AG09319 (cell line): ENCODE measurements at regions not wholly inside any gene's neighbourhood (a gene's known extent, or its start where the extent isn't known, plus 50 kb on each side); places are given as distances from the start of the nearest gene placed in this dataset.

Source experiments
- DNase-seq: peaks from one replicate; pipeline ENCODE4 v3.0.0-alpha.2; 2010; ENCODE audit warnings: low read depth; ENCODE audit errors: extremely low read depth
- TF ChIP-seq, protein P1 (sequence below): IDR thresholded peaks from 2 replicates; pipeline ENCODE4 v1.5.1; 2011; ENCODE audit warnings: low read depth, mild to moderate bottlenecking, inconsistent platforms, low read length, moderate library complexity

- TF ChIP-seq, protein P1, sequence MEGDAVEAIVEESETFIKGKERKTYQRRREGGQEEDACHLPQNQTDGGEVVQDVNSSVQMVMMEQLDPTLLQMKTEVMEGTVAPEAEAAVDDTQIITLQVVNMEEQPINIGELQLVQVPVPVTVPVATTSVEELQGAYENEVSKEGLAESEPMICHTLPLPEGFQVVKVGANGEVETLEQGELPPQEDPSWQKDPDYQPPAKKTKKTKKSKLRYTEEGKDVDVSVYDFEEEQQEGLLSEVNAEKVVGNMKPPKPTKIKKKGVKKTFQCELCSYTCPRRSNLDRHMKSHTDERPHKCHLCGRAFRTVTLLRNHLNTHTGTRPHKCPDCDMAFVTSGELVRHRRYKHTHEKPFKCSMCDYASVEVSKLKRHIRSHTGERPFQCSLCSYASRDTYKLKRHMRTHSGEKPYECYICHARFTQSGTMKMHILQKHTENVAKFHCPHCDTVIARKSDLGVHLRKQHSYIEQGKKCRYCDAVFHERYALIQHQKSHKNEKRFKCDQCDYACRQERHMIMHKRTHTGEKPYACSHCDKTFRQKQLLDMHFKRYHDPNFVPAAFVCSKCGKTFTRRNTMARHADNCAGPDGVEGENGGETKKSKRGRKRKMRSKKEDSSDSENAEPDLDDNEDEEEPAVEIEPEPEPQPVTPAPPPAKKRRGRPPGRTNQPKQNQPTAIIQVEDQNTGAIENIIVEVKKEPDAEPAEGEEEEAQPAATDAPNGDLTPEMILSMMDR: no peak
- DNase-seq: no peak
These were observed 319.9 kb upstream of the COBL start for GRCh38 chr7:51636503-51636902.

- no peak for DNase-seq
- TF ChIP-seq, protein P1: no peak
These were observed 319.2 kb upstream of the COBL start for GRCh38 chr7:51635775-51636174.

DNA sequence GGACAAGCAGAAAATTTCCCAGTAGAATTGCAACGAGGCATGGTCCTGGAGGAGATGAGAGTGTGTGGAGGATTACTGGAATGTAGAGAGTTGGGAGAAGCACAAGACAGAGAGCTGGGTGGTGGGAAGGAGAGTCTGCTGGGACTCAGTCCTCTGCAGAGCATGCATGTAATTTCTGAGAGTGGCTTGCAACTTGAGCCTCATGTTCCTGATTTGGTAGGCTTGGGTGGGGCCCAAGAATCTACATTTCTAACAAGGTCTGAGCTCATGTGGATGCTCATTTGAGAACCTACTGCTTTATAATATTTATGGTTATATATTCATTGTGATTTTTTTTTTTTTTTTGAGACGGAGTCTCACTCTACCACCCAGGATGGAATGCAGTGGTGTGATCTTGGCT is 317.9 kb upstream of the COBL start:
- TF ChIP-seq, protein P1: no peak
- no peak for DNase-seq

DNA sequence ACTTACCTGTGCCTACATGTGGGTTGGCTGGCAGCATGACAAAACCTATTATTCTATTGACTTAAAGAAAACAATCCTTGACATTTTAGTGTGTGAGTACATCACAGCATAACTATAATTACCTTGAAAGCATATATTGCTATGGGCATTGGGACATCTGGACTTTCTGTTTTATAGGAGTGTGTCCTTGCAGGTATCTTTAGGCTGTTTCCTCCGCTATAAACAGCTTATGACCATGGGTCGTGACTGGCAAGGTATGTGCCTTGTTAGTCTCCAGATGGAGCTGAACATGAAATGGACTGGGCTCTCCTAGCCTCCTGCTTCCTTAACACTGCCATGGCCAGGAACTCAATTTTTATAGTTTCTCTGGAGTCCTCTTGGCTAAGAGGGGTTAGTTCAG is 317.4 kb upstream of the COBL start:
- DNase-seq: no peak

DNA sequence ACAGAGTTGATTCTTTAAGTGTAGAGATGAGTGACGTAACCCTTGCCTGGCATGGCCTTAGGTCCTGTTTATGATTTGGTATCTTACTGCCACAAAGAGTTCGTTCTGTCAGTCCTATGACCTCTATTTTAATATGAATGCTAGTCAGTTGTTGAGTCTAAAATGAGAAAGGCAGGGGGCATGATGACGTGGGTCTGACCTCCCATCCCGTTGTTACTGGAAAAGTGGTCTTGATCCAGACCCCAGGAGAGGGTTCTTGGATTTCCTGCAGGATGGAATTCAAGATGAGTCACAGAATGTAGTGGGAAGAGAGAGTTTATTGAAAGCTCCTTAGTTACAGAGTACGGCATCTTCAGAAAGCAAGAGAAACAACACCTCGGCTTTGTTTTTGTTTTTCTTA is 317.0 kb upstream of the COBL start:
- TF ChIP-seq, protein P1: no peak

More for the DNA sequence above, 317.4 kb upstream of the COBL start:
- TF ChIP-seq, protein P1: no peak

GRCh38 chr7:51633006-51633405 is 316.4 kb upstream of the COBL start:
- TF ChIP-seq, protein P1: no peak
- no peak for DNase-seq

More for the DNA sequence above, 317.0 kb upstream of the COBL start:
- DNase-seq: no peak

DNA sequence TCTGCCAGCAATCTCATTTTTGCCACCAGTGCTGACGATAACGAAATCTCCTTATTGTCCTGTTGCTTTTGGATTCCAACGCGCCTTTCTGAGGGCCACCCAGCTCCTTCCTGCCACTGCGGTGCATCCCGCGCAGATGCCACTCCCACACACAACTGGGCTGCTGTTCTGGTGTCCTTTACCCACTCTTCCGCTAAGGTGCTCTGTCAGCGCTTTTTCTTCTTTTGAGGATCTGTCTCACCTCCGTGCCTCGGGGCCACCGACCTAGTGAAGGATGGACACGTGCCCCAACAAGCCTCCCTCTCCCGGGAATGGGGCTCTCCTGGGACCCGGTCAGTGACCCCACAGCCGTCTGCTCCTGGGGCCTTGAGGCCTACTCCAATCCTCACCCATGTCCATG is 314.3 kb upstream of the COBL start:
- TF ChIP-seq, protein P1: no peak
- DNase-seq: no peak
